Heart left ventricle (tissue), 16 donors: ENCODE measurements at regions not wholly inside any gene's neighbourhood (a gene's known extent, or its start where the extent isn't known, plus 50 kb on each side); places are given as distances from the start of the nearest gene placed in this dataset.

Experiments used
- ATAC-seq, 4 donors: fragments of 200-7000 bp; cut with Tn5 transposase; one replicate each; pipeline ENCODE4 v1.9.1; 2020 to 2022; ENCODE audit warnings: moderate library complexity in 4 of 4, mild to moderate bottlenecking in 3 of 4, moderate number of reproducible peaks in 1 of 4
- DNase-seq, 5 donors: peaks; one replicate each; pipeline ENCODE4 v3.0.0-alpha.2; 2020
- H3K27ac ChIP-seq, 12 donors: fragments of 200-600 bp; sonication (generic) in 4 of 12; one replicate each; pipeline versions ENCODE4 v1.5.0 to v1.8.0; 2016 to 2022; ENCODE audit warnings: mild to moderate bottlenecking in 2 of 12
- H3K27me3 ChIP-seq, 9 donors: fragments of 200-600 bp; sonication (generic) in 2 of 9; one replicate each; pipeline versions ENCODE4 v1.5.1 to v1.8.0; 2016 to 2022; ENCODE audit warnings: mild to moderate bottlenecking in 3 of 9
- H3K36me3 ChIP-seq, 9 donors: fragments of 200-600 bp; sonication (generic) in 2 of 9; one replicate each; pipeline versions ENCODE4 v1.5.0 to v1.8.0; 2018 to 2022; ENCODE audit warnings: mild to moderate bottlenecking in 2 of 9
- H3K4me1 ChIP-seq, 12 donors: fragments of 200-600 bp; sonication (generic) in 4 of 12; one replicate each; pipeline versions ENCODE4 v1.5.0 to v1.8.0; 2016 to 2022; ENCODE audit warnings: mild to moderate bottlenecking in 3 of 12
- H3K4me3 ChIP-seq, 12 donors: fragments of 200-600 bp; sonication (generic) in 4 of 12; one replicate each; pipeline versions ENCODE4 v1.5.0 to v1.8.0; 2017 to 2022; ENCODE audit warnings: mild to moderate bottlenecking in 9 of 12, moderate library complexity in 4 of 12
- H3K9me3 ChIP-seq, 12 donors: fragments of 200-600 bp; sonication (generic) in 4 of 12; one replicate each; pipeline versions ENCODE4 v1.5.0 to v1.8.0; 2016 to 2022; ENCODE audit warnings: mild to moderate bottlenecking in 1 of 12
- CTCF ChIP-seq, 12 donors: fragments of 200-600 bp; sonication (generic) in 4 of 12; IDR thresholded peaks; one replicate each; pipeline versions ENCODE4 v1.5.0 to v1.8.0; 2018 to 2022; ENCODE audit warnings: antibody characterized with exemption in 12 of 12, mild to moderate bottlenecking in 5 of 12
- POLR2A ChIP-seq, 2 donors: fragments of 450-650 bp; IDR thresholded peaks; one replicate each; pipeline ENCODE4 v1.6.1; 2017; ENCODE audit warnings: antibody characterized with exemption in 2 of 2, mild to moderate bottlenecking in 2 of 2, moderate library complexity in 2 of 2
- WGBS, 4 donors: extraction: QIAGEN DNeasy Blood & Tissue Kit in 2 of 4; methylation state at CpG; one replicate each; pipeline versions ENCODE4 v1.1.5 to v1.1.7; 2013 to 2018; 5-methylcytosine and 5-hydroxymethylcytosine counted together
- intact Hi-C, 10 donors: fragments of 100-400 bp; cut with DNase I; formaldehyde crosslinking; loops; one replicate each; pipeline versions ENCODE4 v1.11.1 to v1.14.2; 2022
- donor health status: ischemic (EF 13 %, LVEDD 7.1; RV severe dilation, severe dysfunction).
- donor health status: healthy with polysubstance abuse.
- donor health status: DM: no; HTN: yes; CAD: no.
- donor health status: DM: no; HTN: no; CAD: no.
- donor health status: ischemic (EF 25% LVEDD 6.9; RV normal size, moderate dysfunction).
- donor health status: ischemic (EF 25% LVEDD 5.7; RV mildly dilated, moderate dysfunction).
- donor health status: healthy.
- donor health status: DM: yes; HTN: yes; CAD: no.
- donor health status: ischemic (EF 35%, LVEDD 5.7; RV mildly dilated, moderate dysfunction).
- donor health status: nonischemic (EF 11% LVEDD 7.7; RV severe dilation, severe dysfunction).
- donor health status: DM: yes; HTN: yes; CAD: no.
- donor health status: PGD.
- donor health status: ischemic (EF 29% LVEDD 5.4; RV normal size, mild dysfunction).
- donor health status: nonischemic (EF 23%, LVEDD 6.1; RV moderate dilation, normal function).

- ATAC-seq = no peak
- Histone ChIP-seq H3K4me3 (no peak overlapping the region), H3K4me1 (no peaks in the 10 kb centered on the region), H3K9me3 (peaks cover 0 to 10% (median 0%) of the 10 kb centered on the region in 12 donors), H3K27me3 (no peaks in the 10 kb centered on the region), H3K36me3 (no peaks in the 10 kb centered on the region), H3K27ac (no peak overlapping the region)
- intact Hi-C loops = no loop called here
- DNase-seq = no peak
- WGBS, 4 donors = 55 to 65% (median 64%) methylated on average over 6 of the region's 6 CpGs
- TF ChIP-seq POLR2A (IDR thresholded peaks at IDR 0.05) (no peak), CTCF (IDR thresholded peaks at IDR 0.05) (no peak)
Measured at GRCh38 chr6:126461045-126461444, 121.1 kb downstream of the CENPW start.

- peaks cover 0 to 10% (median 0%) of the 10 kb centered on the region in 12 donors for H3K9me3 ChIP-seq
- no peaks in the 10 kb centered on the region for H3K36me3 ChIP-seq
- DNase-seq (no peak), ATAC-seq (no peak)
- intact Hi-C loops = no loop called here
- TF ChIP-seq CTCF (IDR thresholded peaks at IDR 0.05) = no peak
- no peak for TF ChIP-seq POLR2A (IDR thresholded peaks at IDR 0.05)
- WGBS, 4 donors = 61 to 77% (median 64%) methylated on average over 1 of the region's 1 CpG
- no peak overlapping the region for H3K4me3 ChIP-seq
- H3K27me3 ChIP-seq = no peaks in the 10 kb centered on the region
- no peaks in the 10 kb centered on the region for H3K4me1 ChIP-seq
- H3K27ac ChIP-seq = no peak overlapping the region
Measured at GRCh38 chr6:126464245-126464644, 124.3 kb downstream of the CENPW start.

GRCh38 chr6:126475449-126475848, 135.5 kb downstream of the CENPW start:
- H3K4me3 ChIP-seq = no peak overlapping the region
- intact Hi-C loops = no loop called here
- H3K9me3 ChIP-seq = no peaks in the 10 kb centered on the region
- H3K27ac ChIP-seq = no peak overlapping the region
- no peaks in the 10 kb centered on the region for H3K27me3 ChIP-seq
- DNase-seq = no peak
- ATAC-seq = no peak
- no peaks in the 10 kb centered on the region for H3K4me1 ChIP-seq
- no peak for TF ChIP-seq POLR2A (IDR thresholded peaks at IDR 0.05)
- H3K36me3 ChIP-seq = no peaks in the 10 kb centered on the region

- H3K36me3 ChIP-seq = no peaks in the 10 kb centered on the region
- TF ChIP-seq POLR2A (IDR thresholded peaks at IDR 0.05) (no peak), CTCF (IDR thresholded peaks at IDR 0.05) (no peak)
- intact Hi-C loops = no loop called here
- H3K4me1 ChIP-seq = no peaks in the 10 kb centered on the region
- H3K4me3 ChIP-seq = no peak overlapping the region
- WGBS, 4 donors = 52 to 71% (median 66%) methylated on average over 1 of the region's 1 CpG
- ATAC-seq (no peak), DNase-seq (no peak)
- H3K27me3 ChIP-seq = no peaks in the 10 kb centered on the region
- no peaks in the 10 kb centered on the region for H3K9me3 ChIP-seq
- no peak overlapping the region for H3K27ac ChIP-seq
Measured at GRCh38 chr6:126477678-126478077, 137.8 kb downstream of the CENPW start.

GRCh38 chr6:126480268-126480667, 140.4 kb downstream of the CENPW start:
- DNase-seq (no peak), ATAC-seq (no peak)
- no peaks in the 10 kb centered on the region for H3K27me3 ChIP-seq
- no peaks in the 10 kb centered on the region for H3K36me3 ChIP-seq
- H3K27ac ChIP-seq = no peak overlapping the region
- H3K4me1 ChIP-seq = no peaks in the 10 kb centered on the region
- intact Hi-C loops = no loop called here
- 78 to 87% (median 84%) methylated on average over 2 of the region's 2 CpGs for WGBS, 4 donors
- no peaks in the 10 kb centered on the region for H3K9me3 ChIP-seq
- no peak overlapping the region for H3K4me3 ChIP-seq
- TF ChIP-seq POLR2A (IDR thresholded peaks at IDR 0.05) (no peak), CTCF (IDR thresholded peaks at IDR 0.05) (no peak)
